HG03521 (cell line): ENCODE measurements at regions not wholly inside any gene's neighbourhood (a gene's known extent, or its start where the extent isn't known, plus 50 kb on each side); places are given as distances from the start of the nearest gene placed in this dataset.
"Not testable (repeated sequence)": the region's sequence is repeated elsewhere in the genome, so short reads cannot be mapped to it uniquely, and the experiment has no call there.

Experiments
- ATAC-seq: cut with Tn5 transposase; IDR thresholded peaks from one replicate; pipeline ENCODE4 v1.9.1; 2021; ENCODE audit warnings: mild to moderate bottlenecking, moderate library complexity; ENCODE audit not compliant: unreplicated experiment

- not testable (repeated sequence) for ATAC-seq
Observed at GRCh38 chr1:95297906-95298305, 63.9 kb downstream of the RWDD3 start.

- no peak for ATAC-seq
Observed at GRCh38 chr1:95301091-95301490, 67.1 kb downstream of the RWDD3 start.

DNA sequence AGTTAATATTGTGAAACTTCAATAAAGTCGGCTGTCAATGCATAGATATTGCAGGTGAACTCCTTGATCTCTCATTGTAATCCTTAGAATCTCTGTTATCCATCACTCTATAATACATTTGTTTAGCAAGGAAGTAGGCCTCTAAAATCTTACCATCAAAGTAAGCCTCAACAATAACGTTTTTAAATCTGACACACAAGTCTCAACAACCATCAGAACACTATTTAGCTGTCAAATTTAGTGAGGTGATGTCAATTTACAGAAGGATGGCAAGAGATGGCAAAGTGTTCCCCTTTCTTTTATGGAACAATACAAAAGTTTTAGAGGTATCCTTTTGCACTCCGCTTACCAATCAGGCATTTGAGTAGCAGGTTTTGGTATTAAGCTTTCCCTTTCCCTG, 67.6 kb downstream of the RWDD3 start:
- no peak for ATAC-seq

- no peak for ATAC-seq
Observed at GRCh38 chr1:95304803-95305202, 70.8 kb downstream of the RWDD3 start.

DNA sequence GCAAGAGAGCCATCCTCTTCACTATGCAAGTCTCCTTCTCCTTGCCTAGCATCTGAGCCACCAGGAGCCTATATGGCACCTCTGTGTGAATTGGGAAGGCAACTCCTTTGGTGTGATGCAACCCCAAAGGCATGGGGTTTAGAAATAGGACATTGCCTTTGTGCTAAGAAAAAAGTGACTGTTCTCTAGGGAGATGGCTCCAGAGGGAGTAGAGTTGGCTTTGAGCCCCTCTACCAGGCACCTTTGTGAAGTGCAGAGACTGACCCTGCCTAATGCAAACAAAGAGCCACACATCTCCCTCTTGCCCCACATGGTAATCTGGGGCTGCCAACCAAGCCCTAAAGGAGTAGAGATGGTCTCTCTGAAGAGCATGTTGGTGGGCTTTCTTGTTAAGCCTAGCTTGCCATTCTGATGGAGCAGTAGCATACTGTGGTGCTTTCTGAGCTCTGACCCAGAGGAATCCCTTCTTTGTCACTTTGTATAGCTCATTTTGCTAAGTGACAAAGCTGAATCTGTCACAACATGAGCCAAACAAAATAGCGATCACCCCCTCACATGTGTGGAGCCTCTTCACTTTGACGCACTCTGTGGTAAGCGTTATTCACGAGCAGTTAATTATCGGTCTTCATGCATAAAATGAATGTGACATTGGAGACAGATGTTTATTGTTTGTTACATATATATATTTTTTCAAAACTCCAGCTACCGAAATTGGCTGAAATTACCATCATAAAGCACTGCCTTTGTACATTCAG, 74.4 kb downstream of the RWDD3 start:
- ATAC-seq: no peak

GRCh38 chr1:95309031-95309471, 75.0 kb downstream of the RWDD3 start:
- no peak for ATAC-seq

DNA sequence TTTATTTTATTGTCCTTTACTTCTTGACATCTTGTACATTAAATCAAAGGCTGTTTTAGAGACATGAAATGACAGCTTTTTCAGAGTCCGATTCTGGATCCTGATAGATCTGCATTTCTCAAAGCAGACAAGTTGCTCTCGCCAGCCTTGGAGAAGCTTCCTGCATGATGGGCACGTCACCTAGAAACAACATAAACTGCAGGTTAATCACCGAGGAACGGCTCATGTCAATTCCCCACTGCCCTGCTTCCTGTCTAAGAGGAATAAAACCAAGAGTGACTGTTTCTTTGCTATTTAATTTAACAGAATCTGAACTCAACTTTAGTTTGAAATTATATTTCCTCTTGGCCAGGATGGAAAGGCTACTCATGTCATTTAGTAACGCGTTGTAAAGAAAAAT, 77.0 kb downstream of the RWDD3 start:
- no peak for ATAC-seq

GRCh38 chr1:95311762-95312161, 77.8 kb downstream of the RWDD3 start:
- no peak for ATAC-seq

DNA sequence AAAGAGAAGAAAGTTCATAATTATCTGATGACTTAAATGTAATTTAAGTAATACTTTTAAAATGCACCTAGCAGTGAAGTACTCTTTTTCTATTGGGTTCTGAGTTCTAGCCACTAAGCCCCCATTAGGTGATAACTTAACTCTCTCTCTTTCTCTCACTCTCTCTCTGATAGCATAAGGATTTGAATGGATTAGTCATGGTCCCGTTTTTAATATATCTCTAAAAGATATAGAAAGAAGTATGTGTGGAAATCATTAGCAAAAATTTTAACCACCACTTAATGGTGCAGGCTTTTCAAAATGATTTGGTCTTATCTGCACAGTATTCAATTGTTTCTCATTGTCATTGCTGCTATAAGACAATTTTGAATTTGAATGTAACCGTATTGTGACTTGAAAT, 78.2 kb downstream of the RWDD3 start:
- no peak for ATAC-seq

DNA sequence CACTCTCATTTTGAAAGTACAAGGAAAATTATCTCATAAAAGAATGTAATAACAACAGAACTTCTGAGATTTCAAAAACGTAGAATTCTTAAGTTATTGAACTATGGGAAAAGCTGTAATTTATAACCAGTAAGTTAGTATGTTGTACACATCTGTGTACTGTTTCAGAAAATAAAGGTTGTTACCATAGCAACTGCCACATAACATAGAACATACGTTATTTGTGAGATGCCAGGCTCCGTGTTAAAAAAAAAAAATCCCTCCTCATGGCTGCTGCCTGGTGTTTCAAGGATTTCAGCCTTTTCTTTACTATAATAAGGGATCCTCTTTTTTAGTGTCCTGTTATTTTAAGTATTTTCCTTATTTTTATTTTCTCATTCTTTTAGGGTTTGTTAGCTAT, 79.5 kb downstream of the RWDD3 start:
- ATAC-seq: no peak

DNA sequence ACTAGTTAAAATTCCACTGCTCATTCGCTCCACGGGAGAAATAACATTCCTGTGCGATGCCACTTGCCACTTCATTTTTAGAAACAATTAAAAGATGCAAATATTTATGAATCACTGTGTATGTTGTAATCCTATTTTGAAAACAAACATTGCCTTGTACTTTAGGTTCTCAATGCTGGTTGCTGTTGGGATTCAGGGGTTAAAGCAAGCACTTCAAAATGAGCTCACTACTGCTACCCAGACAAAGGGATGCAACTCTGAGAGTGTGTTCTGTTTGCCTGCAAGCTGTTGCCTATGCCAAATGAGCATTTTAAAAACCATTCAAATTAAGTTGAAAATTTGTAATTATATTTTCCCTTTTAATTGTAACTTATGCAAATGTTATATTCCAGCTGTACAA, 87.5 kb downstream of the RWDD3 start:
- ATAC-seq: no peak

GRCh38 chr1:95323123-95323522, 89.1 kb downstream of the RWDD3 start:
- no peak for ATAC-seq

DNA sequence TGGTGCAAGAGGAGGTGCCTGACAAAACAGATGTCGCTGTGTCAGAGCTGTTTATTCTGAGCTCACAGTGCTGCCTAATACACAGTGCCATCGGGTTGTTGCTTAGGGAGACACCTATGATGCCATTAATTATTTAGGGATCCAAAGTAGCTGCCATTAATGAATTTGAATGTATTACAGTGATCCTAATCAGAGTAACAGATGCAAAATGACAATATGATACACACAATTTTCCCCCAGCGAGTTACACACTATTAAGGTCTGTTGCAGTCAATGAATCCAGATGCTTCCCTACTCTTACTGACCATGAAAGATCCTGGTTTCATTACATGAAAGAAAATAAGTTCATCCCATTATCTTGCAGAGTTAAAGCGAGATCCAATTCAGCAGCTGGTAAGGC, 91.3 kb downstream of the RWDD3 start:
- no peak for ATAC-seq

GRCh38 chr1:95326023-95326422, 92.0 kb downstream of the RWDD3 start:
- ATAC-seq: no peak

DNA sequence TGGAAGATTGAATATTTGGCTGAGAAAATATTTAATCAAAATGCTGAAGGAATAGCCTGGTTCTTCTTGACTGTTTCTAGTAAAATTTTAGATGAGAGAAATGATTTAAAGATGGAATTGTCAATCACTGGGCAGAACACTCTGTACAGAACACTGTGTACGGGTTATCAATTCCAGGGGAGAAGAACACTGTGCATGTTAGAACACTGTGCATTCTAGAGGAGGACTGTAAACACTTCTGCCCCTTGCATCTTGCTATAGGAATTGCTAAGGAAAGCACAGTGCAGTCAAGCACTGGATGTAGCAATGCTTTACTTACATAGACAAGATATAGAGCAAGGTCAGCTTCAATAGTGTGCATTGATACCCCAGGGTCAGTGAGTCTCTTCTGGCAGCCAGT, 98.7 kb downstream of the RWDD3 start:
- no peak for ATAC-seq

DNA sequence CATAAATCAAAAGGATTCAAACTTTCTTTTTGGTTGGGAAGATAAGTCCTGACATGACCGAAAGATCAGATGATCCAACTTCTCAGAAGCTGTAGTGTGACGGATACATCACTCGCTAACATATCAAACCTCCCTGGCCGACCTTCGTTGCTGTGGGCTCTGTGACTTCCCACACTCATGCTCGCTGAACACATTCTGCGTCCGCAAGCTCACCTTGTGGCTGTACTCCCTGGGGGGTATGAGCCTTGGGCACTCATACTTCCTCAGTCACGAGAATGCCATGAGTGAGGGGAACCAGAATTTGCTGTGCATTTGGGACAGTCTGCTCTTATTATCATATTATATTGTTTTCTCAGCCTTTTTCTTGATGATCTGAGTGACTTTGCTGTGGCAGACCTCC, 105.4 kb downstream of the RWDD3 start:
- ATAC-seq: no peak

DNA sequence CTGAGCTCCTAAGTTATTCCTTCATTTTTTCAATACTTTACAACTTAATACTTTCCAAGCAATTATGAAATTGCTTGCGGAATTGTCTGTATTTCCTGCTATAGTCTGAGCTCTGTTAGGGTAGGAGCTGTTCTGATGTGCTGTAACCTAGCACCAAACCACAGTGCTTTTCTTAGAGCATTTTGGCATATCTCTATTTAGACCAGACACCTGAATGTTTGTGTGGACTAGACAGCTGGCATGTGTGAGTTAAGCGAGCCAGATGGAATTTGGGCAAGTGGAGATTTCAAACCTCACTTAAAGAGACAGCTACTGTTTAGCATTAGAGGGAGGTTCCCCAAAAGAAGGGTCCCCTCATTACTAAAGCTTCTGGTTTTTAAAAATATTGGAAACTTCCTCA, 106.1 kb downstream of the RWDD3 start:
- ATAC-seq: no peak

GRCh38 chr1:95352767-95353166, 118.8 kb downstream of the RWDD3 start:
- no peak for ATAC-seq

GRCh38 chr1:95353194-95353593, 119.2 kb downstream of the RWDD3 start:
- ATAC-seq: no peak

DNA sequence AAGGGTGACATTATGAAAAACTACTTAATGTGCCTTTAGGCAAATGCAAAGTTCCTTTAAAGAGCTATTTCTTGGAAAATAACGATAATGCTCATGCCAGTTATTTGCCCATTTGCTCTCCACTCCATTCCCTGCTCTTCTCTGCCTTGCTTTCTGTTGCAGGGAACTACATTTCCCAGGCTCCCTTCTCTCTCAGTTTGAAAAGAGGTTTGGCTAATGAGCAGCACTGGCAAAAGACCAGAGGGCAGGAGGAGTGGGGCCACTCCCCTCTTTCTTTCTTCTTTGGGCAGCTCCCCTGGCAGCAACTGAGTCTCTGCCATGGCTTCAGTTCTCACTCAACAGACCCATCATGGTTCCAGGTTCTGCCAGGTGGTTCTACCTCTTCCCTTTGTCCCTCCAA, 130.5 kb downstream of the RWDD3 start:
- no peak for ATAC-seq

- ATAC-seq: no peak
Observed at GRCh38 chr1:95366498-95366897, 132.5 kb downstream of the RWDD3 start.

- no peak for ATAC-seq
Observed at GRCh38 chr1:95368178-95368577, 134.2 kb downstream of the RWDD3 start.

- no peak for ATAC-seq
Observed at GRCh38 chr1:95369985-95370690, 136.1 kb downstream of the RWDD3 start.
